ENCODE measurements at regions not wholly inside any gene's neighbourhood (a gene's known extent, or its start where the extent isn't known, plus 50 kb on each side); places are given as distances from the start of the nearest gene placed in this dataset.

GRCh38 chr3:1955170-1955569 is 143.5 kb upstream of the CNTN4 start:
- Histone ChIP-seq H3K27me3 (ENCODE audit: insufficient read depth, low read depth, low read length) (no peaks in the 10 kb centered on the region), H3K79me2 (replicated peaks; ENCODE audit: insufficient read depth, low read length) (no peaks in the 10 kb centered on the region), H3K4me3 (ENCODE audit: low read length) (no peak overlapping the region), H4K20me1 (ENCODE audit: insufficient read depth) (no peaks in the 10 kb centered on the region), H3K4me2 (ENCODE audit: low read length) (no peak overlapping the region), H3K27ac (ENCODE audit: low read length) (no peak overlapping the region), H3K9ac (ENCODE audit: low read length) (no peak overlapping the region), H2AFZ (ENCODE audit: low read depth, low read length) (no peak overlapping the region), H3K9me3 (ENCODE audit: low read length) (no peaks in the 10 kb centered on the region), H3K9me2 (ENCODE audit: insufficient read depth, low read length) (no peaks in the 10 kb centered on the region), H3F3A (ENCODE audit: insufficient read depth, low read length, poor library complexity, severe bottlenecking) (no peaks in the 10 kb centered on the region), H3K36me3 (ENCODE audit: insufficient read depth, low read length) (no peaks in the 10 kb centered on the region)
- no peak for TF ChIP-seq TAF1 (IDR thresholded peaks at IDR 0.05; ENCODE audit: low read depth)
- no peak for TF ChIP-seq MXI1 (conservative IDR thresholded peaks at IDR 0.05; ENCODE audit: poor library complexity, severe bottlenecking)
- TF ChIP-seq CTCF (IDR thresholded peaks at IDR 0.05; ENCODE audit: poor library complexity, severe bottlenecking) = no peak
- no peak for TF ChIP-seq EP300 (conservative IDR thresholded peaks at IDR 0.05; ENCODE audit: poor library complexity, severe bottlenecking)
- TF ChIP-seq, protein P1, sequence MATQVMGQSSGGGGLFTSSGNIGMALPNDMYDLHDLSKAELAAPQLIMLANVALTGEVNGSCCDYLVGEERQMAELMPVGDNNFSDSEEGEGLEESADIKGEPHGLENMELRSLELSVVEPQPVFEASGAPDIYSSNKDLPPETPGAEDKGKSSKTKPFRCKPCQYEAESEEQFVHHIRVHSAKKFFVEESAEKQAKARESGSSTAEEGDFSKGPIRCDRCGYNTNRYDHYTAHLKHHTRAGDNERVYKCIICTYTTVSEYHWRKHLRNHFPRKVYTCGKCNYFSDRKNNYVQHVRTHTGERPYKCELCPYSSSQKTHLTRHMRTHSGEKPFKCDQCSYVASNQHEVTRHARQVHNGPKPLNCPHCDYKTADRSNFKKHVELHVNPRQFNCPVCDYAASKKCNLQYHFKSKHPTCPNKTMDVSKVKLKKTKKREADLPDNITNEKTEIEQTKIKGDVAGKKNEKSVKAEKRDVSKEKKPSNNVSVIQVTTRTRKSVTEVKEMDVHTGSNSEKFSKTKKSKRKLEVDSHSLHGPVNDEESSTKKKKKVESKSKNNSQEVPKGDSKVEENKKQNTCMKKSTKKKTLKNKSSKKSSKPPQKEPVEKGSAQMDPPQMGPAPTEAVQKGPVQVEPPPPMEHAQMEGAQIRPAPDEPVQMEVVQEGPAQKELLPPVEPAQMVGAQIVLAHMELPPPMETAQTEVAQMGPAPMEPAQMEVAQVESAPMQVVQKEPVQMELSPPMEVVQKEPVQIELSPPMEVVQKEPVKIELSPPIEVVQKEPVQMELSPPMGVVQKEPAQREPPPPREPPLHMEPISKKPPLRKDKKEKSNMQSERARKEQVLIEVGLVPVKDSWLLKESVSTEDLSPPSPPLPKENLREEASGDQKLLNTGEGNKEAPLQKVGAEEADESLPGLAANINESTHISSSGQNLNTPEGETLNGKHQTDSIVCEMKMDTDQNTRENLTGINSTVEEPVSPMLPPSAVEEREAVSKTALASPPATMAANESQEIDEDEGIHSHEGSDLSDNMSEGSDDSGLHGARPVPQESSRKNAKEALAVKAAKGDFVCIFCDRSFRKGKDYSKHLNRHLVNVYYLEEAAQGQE (IDR thresholded peaks at IDR 0.05; ENCODE audit: borderline replicate concordance) = no peak
- no peak for TF ChIP-seq RAD21 (conservative IDR thresholded peaks at IDR 0.05)
- no peak for TF ChIP-seq SMC3 (conservative IDR thresholded peaks at IDR 0.05; ENCODE audit: poor library complexity)
- no peak for TF ChIP-seq POLR2AphosphoS5 (IDR thresholded peaks at IDR 0.05)
- TF ChIP-seq EZH2 (IDR thresholded peaks at IDR 0.05; ENCODE audit: borderline replicate concordance, insufficient read depth, low read length, poor library complexity, severe bottlenecking) = no peak

- H3K27ac ChIP-seq (ENCODE audit: low read length) = no peak overlapping the region
- no peak overlapping the region for H3K9ac ChIP-seq (ENCODE audit: low read length)
- H3K36me3 ChIP-seq (ENCODE audit: insufficient read depth, low read length) = no peaks in the 10 kb centered on the region
- no peaks in the 10 kb centered on the region for H3K27me3 ChIP-seq (ENCODE audit: insufficient read depth, low read depth, low read length)
- TF ChIP-seq EZH2 (IDR thresholded peaks at IDR 0.05; ENCODE audit: borderline replicate concordance, insufficient read depth, low read length, poor library complexity, severe bottlenecking) (no peak), TAF1 (IDR thresholded peaks at IDR 0.05; ENCODE audit: low read depth) (no peak), CTCF (IDR thresholded peaks at IDR 0.05; ENCODE audit: poor library complexity, severe bottlenecking) (no peak), MXI1 (conservative IDR thresholded peaks at IDR 0.05; ENCODE audit: poor library complexity, severe bottlenecking) (no peak), RAD21 (conservative IDR thresholded peaks at IDR 0.05) (no peak), SMC3 (conservative IDR thresholded peaks at IDR 0.05; ENCODE audit: poor library complexity) (no peak)
- TF ChIP-seq, protein P1 (IDR thresholded peaks at IDR 0.05; ENCODE audit: borderline replicate concordance) = no peak
- H3K79me2 ChIP-seq (replicated peaks; ENCODE audit: insufficient read depth, low read length) = no peaks in the 10 kb centered on the region
- H3K4me3 ChIP-seq (ENCODE audit: low read length) = no peak overlapping the region
- H3K9me3 ChIP-seq (ENCODE audit: low read length) = no peaks in the 10 kb centered on the region
- no peaks in the 10 kb centered on the region for H3K9me2 ChIP-seq (ENCODE audit: insufficient read depth, low read length)
- no peaks in the 10 kb centered on the region for H3F3A ChIP-seq (ENCODE audit: insufficient read depth, low read length, poor library complexity, severe bottlenecking)
- H2AFZ ChIP-seq (ENCODE audit: low read depth, low read length) = no peak overlapping the region
- H4K20me1 ChIP-seq (ENCODE audit: insufficient read depth) = no peaks in the 10 kb centered on the region
- H3K4me2 ChIP-seq (ENCODE audit: low read length) = no peak overlapping the region
Observed at GRCh38 chr3:1955750-1956149, 142.9 kb upstream of the CNTN4 start.
